Mesendoderm (in vitro differentiated cells): ENCODE measurements at regions not wholly inside any gene's neighbourhood (a gene's known extent, or its start where the extent isn't known, plus 50 kb on each side); places are given as distances from the start of the nearest gene placed in this dataset.

Source experiments
- DNase-seq: peaks from one replicate; pipeline ENCODE4 v3.0.0; 2013
- H2AK5ac ChIP-seq: 2 replicates; pipeline ENCODE4 v1.6.1; 2013; ENCODE audit warnings: low read length, inconsistent platforms
- H2BK120ac ChIP-seq: 2 replicates; pipeline ENCODE4 v1.6.1; 2013; ENCODE audit warnings: low read depth, mild to moderate bottlenecking, low read length, moderate library complexity, mixed read lengths
- H2BK15ac ChIP-seq: replicated peaks from 2 replicates; pipeline ENCODE4 v1.6.1; 2013; ENCODE audit warnings: low read depth, mild to moderate bottlenecking, moderate library complexity
- H2BK5ac ChIP-seq: 2 replicates; pipeline ENCODE4 v1.6.1; 2013; ENCODE audit warnings: low read length, inconsistent platforms
- H3K18ac ChIP-seq: 2 replicates; pipeline ENCODE4 v1.6.1; 2013; ENCODE audit warnings: mild to moderate bottlenecking, low read length, mixed read lengths
- H3K23ac ChIP-seq: one replicate; pipeline ENCODE4 v1.6.1; 2013; ENCODE audit warnings: low read length
- H3K27ac ChIP-seq: 2 replicates; pipeline ENCODE4 v1.5.1; 2013; ENCODE audit warnings: low read depth, mild to moderate bottlenecking, inconsistent platforms, low read length, moderate library complexity
- H3K27me3 ChIP-seq: 2 replicates; pipeline ENCODE4 v1.6.1; 2013; ENCODE audit warnings: low read length, control low read depth, mild to moderate bottlenecking, inconsistent platforms; ENCODE audit not compliant: insufficient read depth, poor library complexity
- H3K36me3 ChIP-seq: 2 replicates; pipeline ENCODE4 v1.6.1; 2013; ENCODE audit warnings: low read length, inconsistent platforms; ENCODE audit not compliant: control insufficient read depth, insufficient read depth
- H3K4ac ChIP-seq: one replicate; pipeline ENCODE4 v1.6.1; 2013; ENCODE audit warnings: low read depth, mild to moderate bottlenecking, low read length, moderate library complexity
- H3K4me1 ChIP-seq: 2 replicates; pipeline ENCODE4 v1.6.1; 2013; ENCODE audit warnings: low read depth, low read length, inconsistent platforms; ENCODE audit not compliant: control insufficient read depth
- H3K4me2 ChIP-seq: 2 replicates; pipeline ENCODE4 v1.6.1; 2013; ENCODE audit warnings: low read length
- H3K4me3 ChIP-seq: 2 replicates; pipeline ENCODE4 v1.5.1; 2013; ENCODE audit warnings: mild to moderate bottlenecking, low read length
- H3K56ac ChIP-seq: one replicate; pipeline ENCODE4 v1.6.1; 2013; ENCODE audit warnings: low read length
- H3K79me1 ChIP-seq: 2 replicates; pipeline ENCODE4 v1.6.1; 2013; ENCODE audit warnings: low read length, inconsistent platforms
- H3K79me2 ChIP-seq: 2 replicates; pipeline ENCODE4 v1.6.1; 2013; ENCODE audit warnings: mild to moderate bottlenecking, low read length; ENCODE audit not compliant: control insufficient read depth, insufficient read depth
- H3K9ac ChIP-seq: 2 replicates; pipeline ENCODE4 v1.6.1; 2013; ENCODE audit warnings: low read length, inconsistent platforms
- H4K5ac ChIP-seq: one replicate; pipeline ENCODE4 v1.6.1; 2013; ENCODE audit warnings: low read length
- H4K8ac ChIP-seq: one replicate; pipeline ENCODE4 v1.6.1; 2013; ENCODE audit warnings: low read depth, mild to moderate bottlenecking, control low read depth, low read length, moderate library complexity
- WGBS: extraction: QIAGEN DNeasy Blood & Tissue Kit; methylation state at CpG from one replicate; pipeline ENCODE4 v1.1.7; 2013; ENCODE audit warnings: low lambda C conversion rate, missing lambda C conversion rate; ENCODE audit not compliant: insufficient coverage; ENCODE audit errors: extremely low coverage; 5-methylcytosine and 5-hydroxymethylcytosine counted together

DNA sequence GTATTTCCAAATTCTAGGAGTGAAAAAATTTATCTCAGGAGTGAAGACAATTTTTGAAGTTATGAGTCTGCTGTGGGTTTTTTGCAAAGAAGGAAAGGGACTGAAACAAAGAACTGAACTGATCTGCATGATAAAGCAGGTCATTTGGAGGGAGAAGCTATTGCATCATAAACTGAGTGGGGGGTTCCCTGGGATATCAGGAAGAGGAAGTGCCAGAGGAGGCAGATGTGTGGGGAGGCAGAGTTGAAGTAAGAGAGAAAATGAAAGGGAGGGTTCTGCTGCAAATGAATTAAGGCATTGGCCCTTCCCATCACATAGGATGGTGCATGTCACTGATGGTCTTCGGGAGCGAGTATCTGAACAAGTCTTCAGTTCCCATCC is 379.2 kb downstream of the VPS13C start:
- H3K23ac ChIP-seq = no peak overlapping the region
- no peak overlapping the region for H3K9ac ChIP-seq
- H4K5ac ChIP-seq = no peak overlapping the region
- no peak overlapping the region for H3K27ac ChIP-seq
- no peak overlapping the region for H4K8ac ChIP-seq
- no peaks in the 10 kb centered on the region for H3K27me3 ChIP-seq
- H3K56ac ChIP-seq = no peak overlapping the region
- H3K4me3 ChIP-seq = no peak overlapping the region
- no peaks in the 10 kb centered on the region for H3K79me2 ChIP-seq
- H3K4me1 ChIP-seq = peaks cover 4% of the 10 kb centered on the region
- peak; percentile 27 for DNase-seq
- WGBS = no CpG with 5 or more reads among the region's 2 CpGs
- no peaks in the 10 kb centered on the region for H3K79me1 ChIP-seq
- no peaks in the 10 kb centered on the region for H3K36me3 ChIP-seq
- no peak overlapping the region for H3K4ac ChIP-seq
- no peak overlapping the region for H3K4me2 ChIP-seq
- H2BK5ac ChIP-seq = no peak overlapping the region
- no peak overlapping the region for H3K18ac ChIP-seq
- no peak overlapping the region for H2BK15ac ChIP-seq
- no peak overlapping the region for H2BK120ac ChIP-seq
- no peak overlapping the region for H2AK5ac ChIP-seq

DNA sequence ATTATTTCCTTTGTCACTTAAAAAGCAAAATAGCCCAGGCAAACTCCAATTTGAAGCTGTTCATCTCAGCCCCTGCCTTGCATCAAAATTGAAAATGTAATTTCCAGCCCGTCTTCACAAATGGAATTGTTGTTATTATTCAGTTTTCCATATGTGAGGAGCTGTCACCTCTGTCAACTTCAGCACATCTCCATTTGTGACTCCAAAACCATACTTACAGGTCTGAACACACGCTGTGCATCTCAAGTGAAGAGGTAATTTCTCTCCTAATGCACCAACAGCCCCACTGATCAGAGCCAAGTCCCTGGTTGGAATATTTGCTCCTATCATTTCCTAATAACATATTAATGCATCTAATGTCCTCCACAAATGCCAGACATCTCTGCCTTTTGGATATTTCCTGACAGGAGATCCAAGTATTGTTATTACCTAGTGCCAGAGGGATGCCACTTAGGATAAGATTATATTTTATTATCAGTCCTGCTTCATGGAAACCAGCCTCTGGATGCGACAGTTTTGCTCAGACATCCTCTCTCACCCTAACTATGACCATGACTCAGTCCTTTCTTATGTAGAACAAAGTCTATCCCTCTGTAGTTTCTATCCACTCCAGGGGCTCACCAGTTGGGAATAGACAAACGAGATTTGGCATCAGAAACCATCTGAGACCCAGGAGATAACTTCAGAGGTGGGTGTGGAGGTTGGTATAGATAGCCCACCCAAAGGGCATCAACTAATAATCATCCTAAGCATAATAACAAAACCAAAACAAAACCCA is 379.8 kb downstream of the VPS13C start:
- Histone ChIP-seq H3K4me3 (no peak overlapping the region), H2BK5ac (no peak overlapping the region), H3K79me2 (no peaks in the 10 kb centered on the region), H3K9ac (no peak overlapping the region), H3K4me1 (peaks cover 4% of the 10 kb centered on the region), H2BK120ac (no peak overlapping the region), H2BK15ac (no peak overlapping the region), H3K27ac (no peak overlapping the region), H3K4me2 (no peak overlapping the region), H3K4ac (no peak overlapping the region), H4K8ac (no peak overlapping the region), H3K36me3 (no peaks in the 10 kb centered on the region), H3K56ac (no peak overlapping the region), H2AK5ac (no peak overlapping the region), H4K5ac (no peak overlapping the region), H3K23ac (no peak overlapping the region), H3K79me1 (no peaks in the 10 kb centered on the region), H3K18ac (no peak overlapping the region), H3K27me3 (no peaks in the 10 kb centered on the region)
- DNase-seq = no peak
- no CpG with 5 or more reads among the region's 4 CpGs for WGBS

GRCh38 chr15:61671736-61672135 is 388.5 kb downstream of the VPS13C start:
- no CpG with 5 or more reads among the region's 6 CpGs for WGBS
- Histone ChIP-seq H3K23ac (no peak overlapping the region), H3K36me3 (no peaks in the 10 kb centered on the region), H4K5ac (no peak overlapping the region), H3K79me2 (no peaks in the 10 kb centered on the region), H3K4me3 (no peak overlapping the region), H2BK15ac (no peak overlapping the region), H3K56ac (no peak overlapping the region), H3K27ac (no peak overlapping the region), H3K9ac (no peak overlapping the region), H3K4me2 (no peak overlapping the region), H2BK120ac (no peak overlapping the region), H3K79me1 (no peaks in the 10 kb centered on the region), H2AK5ac (no peak overlapping the region), H3K18ac (no peak overlapping the region), H3K4me1 (no peaks in the 10 kb centered on the region), H4K8ac (no peak overlapping the region), H3K4ac (no peak overlapping the region), H2BK5ac (no peak overlapping the region), H3K27me3 (no peaks in the 10 kb centered on the region)
- DNase-seq = no peak

DNA sequence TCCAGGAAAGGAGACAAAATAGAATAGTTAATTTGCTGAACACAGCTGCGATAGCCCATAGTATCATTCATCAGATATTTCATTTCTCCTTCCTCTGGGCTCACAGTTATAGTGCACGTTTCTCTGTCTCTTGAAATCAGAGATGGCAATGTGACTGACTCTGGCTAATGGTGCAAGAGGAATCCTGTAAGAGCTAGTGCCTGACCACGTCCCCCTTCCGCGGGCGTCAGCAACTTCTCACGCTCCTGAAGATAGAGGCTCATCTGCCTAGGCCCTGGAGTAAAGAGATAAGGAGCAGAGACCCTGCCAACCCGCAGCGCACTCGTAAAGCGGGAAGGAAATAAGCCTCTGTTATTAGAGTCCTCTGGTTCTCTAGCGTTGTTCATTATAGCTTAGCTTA is 391.8 kb downstream of the VPS13C start:
- Histone ChIP-seq H3K56ac (no peak overlapping the region), H3K79me2 (no peaks in the 10 kb centered on the region), H2BK15ac (no peak overlapping the region), H3K27ac (no peak overlapping the region), H3K27me3 (no peaks in the 10 kb centered on the region), H3K4me3 (no peak overlapping the region), H2BK120ac (no peak overlapping the region), H3K9ac (no peak overlapping the region), H3K23ac (no peak overlapping the region), H2AK5ac (no peak overlapping the region), H3K4me1 (no peaks in the 10 kb centered on the region), H3K79me1 (no peaks in the 10 kb centered on the region), H4K8ac (no peak overlapping the region), H3K4ac (no peak overlapping the region), H3K18ac (no peak overlapping the region), H2BK5ac (no peak overlapping the region), H4K5ac (no peak overlapping the region), H3K4me2 (no peak overlapping the region), H3K36me3 (no peaks in the 10 kb centered on the region)
- WGBS = no CpG with 5 or more reads among the region's 12 CpGs
- DNase-seq = no peak

DNA sequence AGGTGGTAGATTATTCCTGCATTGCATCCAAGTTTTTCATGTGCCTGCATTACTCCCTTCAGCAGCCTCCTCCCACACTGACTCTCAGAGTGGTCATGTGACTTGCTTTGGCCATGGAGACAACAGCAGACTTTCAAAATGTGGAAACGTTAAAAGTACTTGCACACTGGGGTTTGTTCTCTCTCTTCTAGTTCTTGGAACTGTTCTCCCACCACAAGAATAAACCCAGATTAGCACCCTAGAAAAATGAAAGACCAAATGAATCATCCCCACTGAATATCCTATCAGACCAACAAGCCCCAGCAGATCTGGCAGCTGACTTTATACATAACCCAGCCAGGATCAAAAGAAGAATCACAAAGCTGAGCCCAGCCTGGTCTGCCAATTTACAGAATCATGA is 398.5 kb downstream of the VPS13C start:
- H3K4me2 ChIP-seq = no peak overlapping the region
- no peak for DNase-seq
- H3K36me3 ChIP-seq = no peaks in the 10 kb centered on the region
- H2BK15ac ChIP-seq = no peak overlapping the region
- no peak overlapping the region for H3K23ac ChIP-seq
- no peaks in the 10 kb centered on the region for H3K27me3 ChIP-seq
- H3K4me3 ChIP-seq = no peak overlapping the region
- H3K9ac ChIP-seq = no peak overlapping the region
- H3K4me1 ChIP-seq = no peaks in the 10 kb centered on the region
- no peak overlapping the region for H4K8ac ChIP-seq
- no peak overlapping the region for H3K18ac ChIP-seq
- H2BK120ac ChIP-seq = no peak overlapping the region
- H4K5ac ChIP-seq = no peak overlapping the region
- no CpG with 5 or more reads among the region's 1 CpG for WGBS
- H3K79me1 ChIP-seq = no peaks in the 10 kb centered on the region
- H3K56ac ChIP-seq = no peak overlapping the region
- H3K27ac ChIP-seq = no peak overlapping the region
- no peak overlapping the region for H3K4ac ChIP-seq
- no peak overlapping the region for H2BK5ac ChIP-seq
- no peak overlapping the region for H2AK5ac ChIP-seq
- no peaks in the 10 kb centered on the region for H3K79me2 ChIP-seq

DNA sequence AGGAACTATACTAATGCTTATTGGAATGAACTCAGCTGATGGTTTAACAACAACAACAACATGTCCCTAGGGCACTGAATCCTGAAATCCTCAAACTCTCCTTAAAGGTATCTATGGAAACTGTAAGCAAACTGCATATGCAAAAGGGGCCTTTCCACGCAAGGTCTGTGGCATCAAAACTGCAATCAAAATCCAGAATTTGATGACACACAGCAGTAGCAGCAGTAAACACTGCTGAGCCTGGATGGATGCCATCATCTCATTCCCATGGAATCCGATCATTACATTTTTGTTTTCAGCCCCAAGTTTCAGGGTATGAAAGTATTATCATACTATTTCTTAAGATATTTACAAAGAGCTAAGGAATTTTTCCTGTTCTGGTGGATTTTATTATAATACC is 399.7 kb downstream of the VPS13C start:
- Histone ChIP-seq H2BK5ac (no peak overlapping the region), H2BK120ac (no peak overlapping the region), H3K27ac (no peak overlapping the region), H3K23ac (no peak overlapping the region), H3K27me3 (no peaks in the 10 kb centered on the region), H3K4me3 (no peak overlapping the region), H3K4ac (no peak overlapping the region), H3K36me3 (no peaks in the 10 kb centered on the region), H2BK15ac (no peak overlapping the region), H3K4me1 (no peaks in the 10 kb centered on the region), H2AK5ac (no peak overlapping the region), H4K8ac (no peak overlapping the region), H3K18ac (no peak overlapping the region), H3K79me1 (no peaks in the 10 kb centered on the region), H3K4me2 (no peak overlapping the region), H3K79me2 (no peaks in the 10 kb centered on the region), H3K56ac (no peak overlapping the region), H4K5ac (no peak overlapping the region), H3K9ac (no peak overlapping the region)
- WGBS = no CpG with 5 or more reads among the region's 2 CpGs
- no peak for DNase-seq
